ENCODE measurements at regions not wholly inside any gene's neighbourhood (a gene's known extent, or its start where the extent isn't known, plus 50 kb on each side); places are given as distances from the start of the nearest gene placed in this dataset.

GRCh38 chr2:100653449-100654035 lies 90.7 kb downstream of the PDCL3 start:
- no peak for TF ChIP-seq EZH2 (IDR thresholded peaks at IDR 0.05; ENCODE audit: borderline replicate concordance, low read length)
- TF ChIP-seq, protein P1, sequence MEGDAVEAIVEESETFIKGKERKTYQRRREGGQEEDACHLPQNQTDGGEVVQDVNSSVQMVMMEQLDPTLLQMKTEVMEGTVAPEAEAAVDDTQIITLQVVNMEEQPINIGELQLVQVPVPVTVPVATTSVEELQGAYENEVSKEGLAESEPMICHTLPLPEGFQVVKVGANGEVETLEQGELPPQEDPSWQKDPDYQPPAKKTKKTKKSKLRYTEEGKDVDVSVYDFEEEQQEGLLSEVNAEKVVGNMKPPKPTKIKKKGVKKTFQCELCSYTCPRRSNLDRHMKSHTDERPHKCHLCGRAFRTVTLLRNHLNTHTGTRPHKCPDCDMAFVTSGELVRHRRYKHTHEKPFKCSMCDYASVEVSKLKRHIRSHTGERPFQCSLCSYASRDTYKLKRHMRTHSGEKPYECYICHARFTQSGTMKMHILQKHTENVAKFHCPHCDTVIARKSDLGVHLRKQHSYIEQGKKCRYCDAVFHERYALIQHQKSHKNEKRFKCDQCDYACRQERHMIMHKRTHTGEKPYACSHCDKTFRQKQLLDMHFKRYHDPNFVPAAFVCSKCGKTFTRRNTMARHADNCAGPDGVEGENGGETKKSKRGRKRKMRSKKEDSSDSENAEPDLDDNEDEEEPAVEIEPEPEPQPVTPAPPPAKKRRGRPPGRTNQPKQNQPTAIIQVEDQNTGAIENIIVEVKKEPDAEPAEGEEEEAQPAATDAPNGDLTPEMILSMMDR (IDR thresholded peaks at IDR 0.05; ENCODE audit: low read length): no peak

Measured in OCI-LY1 (cell line).